ENCODE measurements at regions not wholly inside any gene's neighbourhood (a gene's known extent, or its start where the extent isn't known, plus 50 kb on each side); places are given as distances from the start of the nearest gene placed in this dataset.

- POLR2A ChIA-PET (ENCODE audit: low non-redundant PET) = no interaction called here
Measured at GRCh38 chr18:7394050-7394659, 163.3 kb downstream of the LRRC30 start.

GRCh38 chr18:7395566-7395965 is 164.7 kb downstream of the LRRC30 start:
- no peak for TF ChIP-seq CTCF (conservative IDR thresholded peaks at IDR 0.05; ENCODE audit: low read depth)
- POLR2A ChIA-PET (ENCODE audit: low non-redundant PET) = no interaction called here
- no peak overlapping the region for H3K27ac ChIP-seq
- DNase-seq (ENCODE audit: low spot score) = no peak
- CTCF ChIA-PET = no interaction called here

More at GRCh38 chr18:7394050-7394659, 163.3 kb downstream of the LRRC30 start:
- no peak for DNase-seq (ENCODE audit: low spot score)
- no peak for TF ChIP-seq CTCF (conservative IDR thresholded peaks at IDR 0.05; ENCODE audit: low read depth)
- CTCF ChIA-PET = no interaction called here
- no peak overlapping the region for H3K27ac ChIP-seq

- ChIA-PET POLR2A (ENCODE audit: low non-redundant PET) (no interaction called here), CTCF (no interaction called here)
- TF ChIP-seq CTCF (conservative IDR thresholded peaks at IDR 0.05; ENCODE audit: low read depth) = no peak
- H3K27ac ChIP-seq = peak overlapping the region; percentile 95
- no peak for DNase-seq (ENCODE audit: low spot score)
Measured at GRCh38 chr18:7413906-7414305, 153.2 kb upstream of the PTPRM start.

GRCh38 chr18:7414459-7414858 is 152.7 kb upstream of the PTPRM start:
- TF ChIP-seq CTCF (conservative IDR thresholded peaks at IDR 0.05; ENCODE audit: low read depth) = no peak
- POLR2A ChIA-PET (ENCODE audit: low non-redundant PET) = no interaction called here

GRCh38 chr18:7415081-7415894 is 151.8 kb upstream of the PTPRM start:
- POLR2A ChIA-PET (ENCODE audit: low non-redundant PET) = no interaction called here
- peak overlapping the region; percentile 95 for H3K27ac ChIP-seq
- CTCF ChIA-PET = interaction anchor here (0.7 kb wide), 1 partner anchor 713 kb away, joined by 4 read pairs; no protein-coding TSS in a partner anchor
- peak; percentile 3 for DNase-seq (ENCODE audit: low spot score)
- no peak for TF ChIP-seq CTCF (conservative IDR thresholded peaks at IDR 0.05; ENCODE audit: low read depth)

More at GRCh38 chr18:7414459-7414858, 152.7 kb upstream of the PTPRM start:
- H3K27ac ChIP-seq = peak overlapping the region; percentile 95
- peak; percentile 6 for DNase-seq (ENCODE audit: low spot score)
- CTCF ChIA-PET = no interaction called here

GRCh38 chr18:7417727-7418126 is 149.4 kb upstream of the PTPRM start:
- CTCF ChIA-PET = no interaction called here
- POLR2A ChIA-PET (ENCODE audit: low non-redundant PET) = no interaction called here
- H3K27ac ChIP-seq = peak overlapping the region; percentile 74
- peak; percentile 85 for DNase-seq (ENCODE audit: low spot score)
- no peak for TF ChIP-seq CTCF (conservative IDR thresholded peaks at IDR 0.05; ENCODE audit: low read depth)
